Activated T-helper 1 cell treated with anti-CD3 and anti-CD28 coated beads, Interleukin-12 subunit alpha, Interleukin-12 subunit beta, Interleukin-2, Interleukin-4 antibody, amounts not matched to agents 30 ng/mL and 10 ng/mL and 1 ng/mL, durations not matched to agents 14 hours and 24 hours and 36 hours (primary cell): ENCODE measurements at regions not wholly inside any gene's neighbourhood (a gene's known extent, or its start where the extent isn't known, plus 50 kb on each side); places are given as distances from the start of the nearest gene placed in this dataset.

Experiments used
- DNase-seq: peaks from one replicate; pipeline ENCODE4 v3.0.0; 2021; ENCODE audit warnings: low spot score
- H3K27ac Mint-ChIP-seq: one replicate; pipeline ENCODE4 v1.8.0; 2021; ENCODE audit warnings: mild to moderate bottlenecking, mixed read lengths
- H3K27me3 Mint-ChIP-seq: one replicate; pipeline ENCODE4 v1.8.0; 2022; ENCODE audit warnings: mild to moderate bottlenecking, moderate library complexity, mixed read lengths; ENCODE audit not compliant: insufficient read depth
- H3K36me3 Mint-ChIP-seq: one replicate; pipeline ENCODE4 v1.8.0; 2021; ENCODE audit warnings: low read depth, mixed read lengths
- H3K4me1 Mint-ChIP-seq: one replicate; pipeline ENCODE4 v1.8.0; 2021; ENCODE audit warnings: low read depth, mixed read lengths
- H3K4me3 Mint-ChIP-seq: one replicate; pipeline ENCODE4 v1.8.0; 2021; ENCODE audit warnings: mild to moderate bottlenecking, moderate library complexity, mixed read lengths
- H3K9me3 Mint-ChIP-seq: one replicate; pipeline ENCODE4 v1.8.0; 2021; ENCODE audit warnings: mixed read lengths
- intact Hi-C: fragments of 100-400 bp; cut with micrococcal nuclease; formaldehyde crosslinking; loops from one replicate; pipeline ENCODE4 v1.15.1; 2024

DNA sequence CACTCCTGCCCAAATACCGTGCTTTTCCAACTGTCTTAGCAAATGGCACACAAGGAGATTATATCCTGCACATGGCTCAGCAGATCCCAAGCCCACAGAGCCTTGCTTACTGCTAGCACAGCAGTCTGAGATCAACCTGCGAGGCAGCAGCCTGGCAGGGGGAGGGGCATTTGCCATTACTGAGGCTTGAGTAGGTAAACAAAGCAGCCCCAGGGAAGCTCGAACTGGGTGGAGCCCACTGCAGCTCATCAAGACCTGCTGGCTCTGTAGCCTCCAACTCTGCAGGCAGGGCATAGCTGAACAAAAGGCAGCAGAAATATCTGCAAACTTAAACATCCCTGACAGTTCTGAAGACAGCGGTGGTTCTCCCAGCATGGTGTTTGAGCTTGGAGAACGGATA, 70.1 kb upstream of the PTBP2 start:
- DNase-seq: no peak
- no peaks in the 10 kb centered on the region for H3K36me3 Mint-ChIP-seq
- H3K9me3 Mint-ChIP-seq: no peaks in the 10 kb centered on the region
- H3K27ac Mint-ChIP-seq: no peak overlapping the region
- H3K4me3 Mint-ChIP-seq: no peak overlapping the region
- intact Hi-C loops: no loop called here
- no peaks in the 10 kb centered on the region for H3K27me3 Mint-ChIP-seq
- no peaks in the 10 kb centered on the region for H3K4me1 Mint-ChIP-seq

DNA sequence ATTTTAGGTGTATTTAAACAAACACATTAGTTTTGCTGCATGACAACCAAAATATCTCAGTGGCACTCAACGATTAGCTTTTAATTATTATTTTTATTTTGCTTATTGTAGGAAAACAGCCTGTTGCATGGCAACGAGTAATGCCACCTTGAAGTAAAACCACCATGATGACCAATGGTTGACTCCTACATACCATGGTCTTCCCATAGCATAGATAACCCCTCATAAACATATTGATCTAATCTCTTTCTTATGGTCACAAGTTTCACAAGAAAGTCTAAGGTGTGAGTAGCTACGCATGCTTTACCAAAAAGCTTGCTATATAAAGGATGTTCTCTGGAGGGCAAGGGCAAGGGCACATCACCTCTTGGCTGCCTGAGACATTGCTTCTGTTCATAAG, 61.5 kb upstream of the PTBP2 start:
- Mint-ChIP-seq H3K4me1 (no peaks in the 10 kb centered on the region), H3K27me3 (no peaks in the 10 kb centered on the region), H3K36me3 (no peaks in the 10 kb centered on the region), H3K27ac (no peak overlapping the region), H3K4me3 (no peak overlapping the region), H3K9me3 (no peaks in the 10 kb centered on the region)
- DNase-seq: no peak
- intact Hi-C loops: no loop called here

DNA sequence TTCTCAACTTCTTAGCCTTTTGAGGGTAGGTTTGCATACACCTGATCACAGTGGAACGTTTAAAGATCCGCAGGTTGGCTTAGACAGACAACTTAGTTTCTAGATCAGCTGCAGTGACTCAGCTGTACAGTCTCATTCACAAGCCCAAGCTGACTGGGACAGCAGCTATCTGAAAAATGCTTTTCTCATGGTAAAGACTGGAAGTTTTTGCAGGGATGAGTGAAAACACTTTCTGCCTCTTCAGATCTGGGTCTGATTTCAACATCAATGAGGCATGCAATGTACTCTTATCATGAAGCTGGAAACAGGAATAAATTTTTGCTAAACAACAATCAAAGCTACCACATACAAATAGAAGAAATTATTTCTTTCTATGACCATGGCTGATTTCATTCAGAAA, 61.1 kb upstream of the PTBP2 start:
- Mint-ChIP-seq H3K36me3 (no peaks in the 10 kb centered on the region), H3K27me3 (no peaks in the 10 kb centered on the region), H3K27ac (no peak overlapping the region), H3K9me3 (no peaks in the 10 kb centered on the region), H3K4me3 (no peak overlapping the region), H3K4me1 (no peaks in the 10 kb centered on the region)
- intact Hi-C loops: no loop called here
- DNase-seq: no peak
